HG02970 (cell line): ENCODE measurements at regions not wholly inside any gene's neighbourhood (a gene's known extent, or its start where the extent isn't known, plus 50 kb on each side); places are given as distances from the start of the nearest gene placed in this dataset.

Experiments
- ATAC-seq: cut with Tn5 transposase; IDR thresholded peaks from one replicate; pipeline ENCODE4 v1.9.1; 2021; ENCODE audit warnings: mild to moderate bottlenecking, moderate library complexity, moderate number of reproducible peaks; ENCODE audit not compliant: unreplicated experiment, low FRiP score

DNA sequence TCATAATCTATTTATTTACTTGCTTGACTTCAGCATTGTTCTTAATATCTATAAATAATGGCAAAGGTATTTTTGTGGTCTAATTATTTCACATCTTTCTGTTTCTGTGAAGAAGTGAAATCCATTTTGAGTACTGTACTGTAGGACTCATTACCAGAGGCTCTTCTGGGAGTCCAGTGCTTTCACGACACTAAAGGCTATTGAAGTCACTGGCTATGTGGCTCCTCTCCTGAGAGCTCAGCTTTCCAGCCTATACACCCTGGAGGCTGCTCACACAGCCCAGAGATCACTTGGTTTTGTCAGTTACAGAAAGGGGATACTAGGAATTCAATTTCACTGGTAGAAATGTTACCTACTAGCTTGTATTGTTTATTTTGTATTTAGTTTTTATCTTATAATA, 547.3 kb downstream of the TAF11L14 start:
- no peak for ATAC-seq

- no peak for ATAC-seq
These were observed 561.6 kb downstream of the TAF11L14 start for GRCh38 chr5:18195910-18196309.

DNA sequence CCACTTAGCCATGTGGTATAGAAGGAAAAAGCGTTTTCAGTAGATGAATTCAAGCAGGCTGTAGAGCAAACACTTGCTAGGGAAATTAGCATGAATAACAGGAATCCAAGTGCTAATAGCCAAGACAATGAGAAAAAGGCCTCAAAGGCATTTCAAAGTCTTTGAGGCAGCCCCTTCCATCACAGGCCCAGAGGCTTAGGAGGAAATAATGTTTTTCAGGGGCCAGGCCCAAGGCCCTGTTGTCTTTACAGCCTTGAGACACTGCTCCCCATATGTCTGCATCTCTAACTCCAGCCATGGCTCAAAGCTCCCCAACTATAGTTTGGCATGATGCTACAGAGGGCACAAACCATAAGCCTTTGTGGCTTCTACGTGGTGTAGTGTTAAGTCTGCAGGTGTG, 563.5 kb downstream of the TAF11L14 start:
- ATAC-seq = no peak

DNA sequence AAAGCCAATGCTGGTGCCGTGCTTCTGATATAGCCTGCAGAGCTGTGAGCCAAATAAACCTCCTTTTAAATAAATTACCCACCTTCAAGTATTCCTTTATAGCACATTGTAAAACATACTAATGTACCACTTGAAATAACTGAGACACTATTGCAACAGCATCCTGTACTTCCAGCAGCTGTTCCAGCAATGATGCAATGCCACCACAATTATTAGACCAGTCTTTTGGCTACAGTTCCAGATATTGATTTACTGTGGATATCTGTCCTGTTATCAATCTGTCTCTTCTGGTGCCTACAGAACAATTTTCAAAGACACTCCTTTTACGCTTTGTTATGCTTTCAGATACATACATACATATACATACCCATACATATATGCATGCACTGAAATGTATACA, 567.9 kb downstream of the TAF11L14 start:
- no peak for ATAC-seq

DNA sequence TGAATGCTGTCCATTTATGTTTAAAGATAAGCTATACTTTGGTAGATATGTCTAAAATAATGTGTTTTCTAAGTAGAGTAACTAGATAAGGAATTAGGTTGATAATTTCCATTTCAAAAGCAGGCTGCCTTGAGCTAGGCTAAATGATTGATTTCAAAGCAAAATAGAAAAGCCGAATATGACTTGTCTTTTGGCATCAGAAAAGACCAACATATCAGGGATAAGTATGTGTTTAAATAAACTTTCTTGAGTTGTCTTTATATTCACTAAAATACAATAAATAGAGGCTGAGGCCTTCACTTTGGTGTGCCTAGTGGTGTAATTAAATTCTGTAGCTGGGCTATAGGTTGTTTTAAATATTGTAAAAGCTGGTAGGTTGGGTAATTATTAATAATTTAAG, 569.0 kb downstream of the TAF11L14 start:
- ATAC-seq = no peak

- no peak for ATAC-seq
These were observed 579.4 kb downstream of the TAF11L14 start for GRCh38 chr5:18213666-18214065.

GRCh38 chr5:18216016-18216415, 581.8 kb downstream of the TAF11L14 start:
- ATAC-seq = no peak

- no peak for ATAC-seq
These were observed 582.5 kb downstream of the TAF11L14 start for GRCh38 chr5:18216729-18217128.

DNA sequence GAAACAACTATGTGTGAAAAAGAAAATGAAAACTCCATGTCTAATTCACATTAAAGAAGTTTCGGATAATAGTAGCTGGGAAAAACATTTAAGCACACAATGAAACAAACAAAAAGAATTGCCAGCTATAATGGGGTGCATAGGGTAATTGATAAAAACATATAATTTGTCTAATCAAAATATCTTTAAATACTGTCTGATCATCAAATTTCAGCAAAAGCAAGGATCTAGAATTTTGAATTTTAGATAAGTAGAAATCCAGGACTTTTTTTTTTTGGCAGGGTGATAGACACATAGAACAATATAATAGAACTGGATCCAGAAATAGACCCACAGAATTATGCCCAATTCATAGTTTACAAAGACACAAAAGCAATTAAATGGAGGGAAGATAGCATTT, 585.0 kb downstream of the TAF11L14 start:
- ATAC-seq = no peak

DNA sequence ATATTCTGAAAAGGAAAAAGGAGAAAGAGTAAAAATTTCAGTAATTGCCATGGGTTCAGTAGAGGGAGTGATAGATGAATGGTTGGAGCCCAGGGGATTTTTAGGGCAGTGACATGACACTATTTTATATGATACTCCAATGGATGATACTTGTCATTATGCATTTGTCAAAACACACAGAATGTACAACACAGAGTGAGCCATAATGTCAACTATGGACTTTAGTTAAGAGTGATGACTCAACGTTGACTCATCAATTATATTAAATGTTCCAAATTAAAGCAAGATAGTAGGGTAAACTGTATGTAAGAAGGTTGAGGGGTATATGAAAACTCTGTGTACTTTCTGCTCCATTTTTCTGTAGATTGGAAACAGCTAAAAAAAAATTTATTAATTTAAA, 586.4 kb downstream of the TAF11L14 start:
- ATAC-seq = no peak

DNA sequence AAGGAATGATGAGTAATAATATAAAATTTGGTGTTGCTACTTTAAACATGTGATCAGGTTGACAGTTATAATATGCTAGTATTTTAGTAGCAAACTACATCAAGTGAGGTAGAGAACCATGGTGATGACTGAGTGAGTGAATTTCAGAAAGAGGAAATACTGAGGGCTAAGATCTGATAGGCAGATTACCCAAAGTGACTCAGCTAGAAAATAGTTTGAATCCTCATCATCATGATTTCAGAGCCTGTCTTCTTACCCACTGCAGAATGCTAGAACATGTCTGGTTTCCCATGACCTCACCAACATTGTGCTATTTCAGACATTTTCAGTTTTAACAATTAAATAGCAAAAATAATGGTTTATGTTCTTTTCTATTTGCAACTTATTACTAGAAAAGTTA, 602.1 kb downstream of the TAF11L14 start:
- no peak for ATAC-seq

GRCh38 chr5:18238321-18238720, 604.1 kb downstream of the TAF11L14 start:
- no peak for ATAC-seq

GRCh38 chr5:18240971-18241370, 606.7 kb downstream of the TAF11L14 start:
- ATAC-seq = no peak

DNA sequence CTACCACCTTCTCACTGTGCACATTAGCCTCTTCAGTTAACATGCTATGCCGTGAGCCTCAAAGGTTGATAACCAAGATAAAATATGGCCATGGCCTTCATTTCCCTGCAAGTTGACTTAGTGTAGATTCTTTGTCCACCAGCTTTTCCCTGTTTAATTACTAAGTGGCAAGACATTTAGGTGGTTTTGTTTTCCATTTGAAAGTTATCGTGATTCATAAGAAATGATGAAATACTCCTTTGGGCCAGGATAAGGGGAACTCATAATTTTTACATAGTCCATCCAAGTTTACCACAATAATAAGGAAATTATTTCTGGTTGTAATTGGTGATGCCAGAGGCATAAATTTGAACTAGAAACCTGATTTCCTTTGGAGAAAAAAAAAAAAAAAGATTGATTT, 609.6 kb downstream of the TAF11L14 start:
- ATAC-seq = no peak

DNA sequence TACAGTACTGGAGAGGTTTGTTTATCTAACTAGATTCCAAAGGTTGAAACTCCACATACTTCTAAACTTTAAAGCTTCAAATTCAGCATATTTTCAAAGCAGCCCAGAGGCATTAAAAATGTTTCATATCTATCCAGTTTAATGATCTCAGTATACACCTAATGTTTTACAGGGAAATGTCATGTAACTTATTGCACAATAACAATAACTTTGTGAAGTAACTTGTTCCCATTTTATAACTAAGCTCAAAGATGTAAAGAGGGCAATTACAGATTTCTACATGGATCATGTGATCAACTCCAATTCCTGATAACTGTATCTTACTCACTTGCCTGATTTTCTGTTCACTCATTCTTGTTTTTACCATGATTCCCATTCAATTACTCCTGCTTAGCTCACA, 610.0 kb downstream of the TAF11L14 start:
- ATAC-seq = no peak

DNA sequence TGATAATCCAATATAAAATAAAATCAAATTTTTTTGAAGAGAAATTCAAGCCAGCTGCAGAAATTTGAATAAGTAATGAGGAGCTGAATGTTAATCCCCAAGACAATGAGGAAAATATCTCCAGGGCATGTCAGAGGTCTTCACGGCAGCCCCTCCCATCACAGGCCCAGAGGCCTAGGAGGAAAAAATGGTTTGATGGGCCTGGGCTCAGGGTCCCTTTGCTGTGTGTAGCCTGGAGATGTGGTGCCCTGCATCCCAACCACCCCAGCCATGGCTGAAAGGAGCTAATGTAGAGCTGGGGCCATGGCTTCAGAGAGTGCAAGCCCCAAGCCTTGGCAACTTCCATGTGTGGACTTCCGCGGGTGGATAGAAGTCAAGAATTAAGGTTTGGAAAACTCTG, 618.3 kb downstream of the TAF11L14 start:
- no peak for ATAC-seq

DNA sequence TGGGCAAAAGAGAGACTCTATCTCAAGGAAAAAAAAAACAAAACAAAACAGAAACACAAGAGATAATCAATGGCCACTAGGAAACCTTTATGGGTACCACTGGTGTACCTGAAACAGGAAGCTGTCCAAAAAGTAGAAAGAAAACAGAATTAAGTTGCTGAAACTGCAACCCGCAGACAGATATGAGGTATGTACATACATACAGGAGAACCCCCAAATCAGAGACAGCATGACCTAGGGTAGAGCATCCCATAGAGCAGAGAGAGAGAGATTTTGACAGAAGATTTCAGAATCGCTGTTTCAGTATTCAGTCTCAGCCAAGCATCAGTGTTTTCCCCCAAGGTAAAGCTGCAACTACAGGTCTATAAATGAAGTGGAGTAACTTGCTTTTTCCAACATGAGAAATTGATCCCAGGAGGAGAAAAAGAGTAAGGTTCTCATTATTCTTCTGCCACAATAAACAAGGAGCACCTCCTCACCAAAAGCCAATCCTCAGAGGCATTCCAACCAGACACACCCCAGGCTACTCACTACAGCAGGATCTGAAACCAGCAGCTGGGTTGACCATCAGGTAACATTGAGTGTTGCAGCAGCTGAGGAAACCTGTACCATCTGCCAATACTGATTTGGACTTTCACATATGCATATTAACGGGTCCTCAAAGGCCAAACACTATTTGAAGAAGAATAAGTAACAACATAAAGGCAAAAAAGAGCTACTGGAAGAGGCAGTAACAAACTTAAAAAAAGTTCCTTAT, 630.0 kb downstream of the TAF11L14 start:
- no peak for ATAC-seq

- ATAC-seq = no peak
These were observed 636.5 kb downstream of the TAF11L14 start for GRCh38 chr5:18270635-18271338.

- ATAC-seq = no peak
These were observed 642.7 kb downstream of the TAF11L14 start for GRCh38 chr5:18276939-18277338.

GRCh38 chr5:18281947-18282581, 647.8 kb downstream of the TAF11L14 start:
- ATAC-seq = no peak

DNA sequence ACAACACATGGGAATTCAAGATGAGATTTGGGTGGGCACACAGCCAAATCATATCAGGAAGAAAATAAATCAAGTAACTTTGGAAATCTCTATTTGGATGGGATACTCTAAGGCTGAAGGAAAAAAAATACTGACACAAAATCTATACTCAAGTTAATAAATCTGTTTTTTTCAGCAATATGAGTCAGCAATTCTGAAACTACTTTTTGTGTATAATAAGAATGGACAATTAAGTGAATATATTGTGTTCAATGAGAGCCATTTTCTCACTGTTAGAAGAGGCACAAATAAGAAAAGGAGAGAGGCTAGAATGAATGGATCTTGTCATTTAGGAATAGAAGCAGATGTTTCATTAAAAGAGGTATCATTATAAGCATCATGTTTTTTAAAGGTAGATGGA, 651.0 kb downstream of the TAF11L14 start:
- ATAC-seq = no peak

DNA sequence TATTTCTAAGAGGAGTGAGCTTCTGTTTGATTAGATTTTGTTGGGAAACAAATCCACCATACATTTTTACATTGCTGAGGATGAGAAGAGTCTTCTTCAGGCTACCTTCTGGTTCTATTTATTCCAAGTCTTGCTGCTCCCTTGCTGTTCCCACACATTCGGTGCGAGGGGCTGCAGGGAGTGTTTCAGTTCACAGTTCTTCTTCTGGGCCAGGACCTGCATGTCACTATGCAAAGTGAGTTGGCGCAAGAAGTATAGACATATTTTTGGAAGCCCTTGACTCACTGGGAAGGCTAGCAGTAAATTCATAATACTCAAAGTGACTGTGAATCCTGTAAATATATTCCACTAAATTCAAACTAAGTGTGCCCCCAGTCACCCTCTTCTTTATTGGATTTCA, 657.9 kb downstream of the TAF11L14 start:
- ATAC-seq = no peak
